Peyer's patch (tissue), 4 donors: ENCODE measurements at regions not wholly inside any gene's neighbourhood (a gene's known extent, or its start where the extent isn't known, plus 50 kb on each side); places are given as distances from the start of the nearest gene placed in this dataset.

Experiments used
- POLR2A ChIP-seq, 2 donors: fragments of 450-650 bp; IDR thresholded peaks; one replicate each; pipeline ENCODE4 v1.5.1; 2017; ENCODE audit warnings: antibody characterized with exemption in 2 of 2, mild to moderate bottlenecking in 2 of 2, moderate library complexity in 2 of 2
- TF ChIP-seq, protein P1 (sequence below), 6 experiments: fragments of 450-650 bp in 4 of 6; fragments of 200-600 bp in 2 of 6; sonication (generic) in 1 of 6; IDR thresholded peaks; one replicate each; pipeline ENCODE4 v1.5.1; 2017 to 2019; ENCODE audit warnings: antibody characterized with exemption in 6 of 6, mild to moderate bottlenecking in 3 of 6, moderate library complexity in 1 of 6

- TF ChIP-seq, protein P1, sequence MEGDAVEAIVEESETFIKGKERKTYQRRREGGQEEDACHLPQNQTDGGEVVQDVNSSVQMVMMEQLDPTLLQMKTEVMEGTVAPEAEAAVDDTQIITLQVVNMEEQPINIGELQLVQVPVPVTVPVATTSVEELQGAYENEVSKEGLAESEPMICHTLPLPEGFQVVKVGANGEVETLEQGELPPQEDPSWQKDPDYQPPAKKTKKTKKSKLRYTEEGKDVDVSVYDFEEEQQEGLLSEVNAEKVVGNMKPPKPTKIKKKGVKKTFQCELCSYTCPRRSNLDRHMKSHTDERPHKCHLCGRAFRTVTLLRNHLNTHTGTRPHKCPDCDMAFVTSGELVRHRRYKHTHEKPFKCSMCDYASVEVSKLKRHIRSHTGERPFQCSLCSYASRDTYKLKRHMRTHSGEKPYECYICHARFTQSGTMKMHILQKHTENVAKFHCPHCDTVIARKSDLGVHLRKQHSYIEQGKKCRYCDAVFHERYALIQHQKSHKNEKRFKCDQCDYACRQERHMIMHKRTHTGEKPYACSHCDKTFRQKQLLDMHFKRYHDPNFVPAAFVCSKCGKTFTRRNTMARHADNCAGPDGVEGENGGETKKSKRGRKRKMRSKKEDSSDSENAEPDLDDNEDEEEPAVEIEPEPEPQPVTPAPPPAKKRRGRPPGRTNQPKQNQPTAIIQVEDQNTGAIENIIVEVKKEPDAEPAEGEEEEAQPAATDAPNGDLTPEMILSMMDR (IDR thresholded peaks at IDR 0.05) = no peak
- TF ChIP-seq POLR2A (IDR thresholded peaks at IDR 0.05) = no peak
These were observed 188.3 kb upstream of the CNTN4 start for GRCh38 chr3:1910322-1910721.
